GDM1 (cell line): ENCODE measurements at regions not wholly inside any gene's neighbourhood (a gene's known extent, or its start where the extent isn't known, plus 50 kb on each side); places are given as distances from the start of the nearest gene placed in this dataset.

Experiments
- DNase-seq: peaks from one replicate; lab custom pipeline; 2025; lab: John Stamatoyannopoulos, UW

DNA sequence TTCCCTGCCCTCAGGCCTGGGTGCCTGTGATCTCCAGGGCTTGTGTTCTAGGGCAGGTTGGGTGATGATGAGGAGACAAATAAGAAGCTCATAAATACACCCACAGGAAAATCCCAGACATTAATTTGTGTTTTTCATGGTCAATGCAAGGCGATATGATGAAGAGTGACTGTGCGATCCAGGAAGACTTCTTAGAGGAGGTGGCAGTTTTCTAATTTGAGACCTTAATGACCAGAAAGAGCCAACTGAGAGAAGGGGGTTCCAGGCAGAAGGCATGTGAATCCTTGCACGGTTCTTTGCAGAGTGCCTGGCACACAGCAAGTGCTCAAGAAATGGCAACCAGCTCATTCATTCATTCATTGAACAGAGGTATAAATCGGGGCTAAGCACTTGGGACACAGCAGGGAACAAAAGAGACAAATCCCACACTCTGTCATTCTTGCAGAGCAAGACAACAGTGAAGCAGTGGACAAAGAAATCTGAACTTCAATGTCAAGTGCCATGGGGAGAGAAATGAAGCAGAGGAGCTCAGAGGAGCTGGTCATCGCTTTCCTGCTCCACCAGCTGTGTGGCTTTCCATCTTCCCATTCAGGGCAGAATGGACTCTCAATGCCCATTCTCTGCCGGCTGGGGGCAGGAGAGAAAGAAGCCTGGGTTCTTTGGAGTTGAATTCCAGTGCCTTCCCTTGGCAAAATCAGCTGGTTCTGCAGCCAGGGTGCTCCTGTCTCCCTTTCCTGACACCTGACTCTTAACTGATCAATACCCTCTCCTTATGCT is 128.3 kb downstream of the AACS start:
- no peak for DNase-seq

DNA sequence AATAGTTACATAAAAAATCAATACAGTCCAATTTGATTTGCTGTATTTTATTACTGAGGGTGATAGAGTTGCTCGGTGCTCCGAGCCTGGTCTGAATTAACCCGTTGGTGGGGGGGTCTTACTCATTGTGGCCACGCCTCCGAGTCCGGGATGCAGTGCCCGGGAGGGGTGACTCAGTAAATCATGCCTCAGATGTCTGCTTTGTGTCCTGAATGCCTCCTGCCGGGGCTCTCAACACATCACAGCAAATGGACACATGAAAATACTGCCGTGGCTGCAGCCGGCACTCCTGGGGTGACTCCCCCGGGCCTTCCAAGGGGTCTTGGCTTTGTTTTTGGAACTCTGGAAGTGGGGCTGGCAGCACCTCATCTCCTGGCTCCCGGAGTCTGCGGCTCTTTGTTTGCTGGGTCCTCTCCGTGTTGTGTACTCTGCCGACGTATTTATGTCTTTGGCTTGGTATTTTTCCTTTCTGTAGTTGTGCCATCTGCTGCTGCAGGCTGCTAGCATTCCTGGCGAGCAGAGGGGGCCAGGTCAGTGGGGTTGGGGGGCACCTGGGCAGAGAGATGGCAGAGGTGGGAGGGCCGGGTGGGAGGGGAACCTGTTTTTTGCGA is 129.0 kb downstream of the AACS start:
- no peak for DNase-seq

DNA sequence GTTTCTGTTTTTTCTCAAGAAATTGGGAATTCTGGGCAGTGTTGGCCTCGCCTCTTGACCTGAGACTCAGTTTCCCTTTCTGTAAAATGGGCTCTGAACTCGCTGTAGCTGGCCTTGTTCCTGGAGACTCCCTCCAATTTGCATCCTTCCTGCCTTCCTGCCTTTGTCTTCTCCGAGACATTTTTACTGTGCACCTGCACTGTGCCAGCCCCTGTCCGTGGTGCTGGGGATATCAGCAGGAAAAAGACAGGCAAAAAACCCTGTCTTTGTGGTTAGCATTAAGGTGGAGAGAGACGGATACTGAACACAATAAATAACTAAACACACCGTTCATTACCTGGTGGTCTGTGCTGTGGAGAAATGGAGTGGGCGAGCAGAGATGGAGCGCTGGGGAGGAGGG is 129.8 kb downstream of the AACS start:
- DNase-seq: no peak

DNA sequence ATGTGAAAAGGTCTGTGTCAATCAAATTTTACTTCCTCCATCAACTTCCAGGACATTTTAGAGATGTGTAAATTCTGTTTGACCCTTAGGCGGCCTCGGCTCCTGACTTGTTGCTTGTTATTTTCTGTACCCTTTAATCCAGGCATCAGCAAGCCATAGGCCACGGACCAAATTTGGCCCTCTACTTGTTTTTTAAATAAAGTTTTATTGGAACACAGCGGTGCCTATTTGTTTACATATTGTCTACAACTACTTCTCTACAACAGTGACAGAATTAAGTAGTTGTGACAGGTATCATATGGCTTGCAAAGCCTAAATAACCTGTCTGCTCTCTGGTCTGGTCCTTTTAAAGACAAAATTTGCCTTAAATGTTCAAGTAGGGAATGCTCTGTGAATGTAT is 132.1 kb downstream of the AACS start:
- DNase-seq: no peak

DNA sequence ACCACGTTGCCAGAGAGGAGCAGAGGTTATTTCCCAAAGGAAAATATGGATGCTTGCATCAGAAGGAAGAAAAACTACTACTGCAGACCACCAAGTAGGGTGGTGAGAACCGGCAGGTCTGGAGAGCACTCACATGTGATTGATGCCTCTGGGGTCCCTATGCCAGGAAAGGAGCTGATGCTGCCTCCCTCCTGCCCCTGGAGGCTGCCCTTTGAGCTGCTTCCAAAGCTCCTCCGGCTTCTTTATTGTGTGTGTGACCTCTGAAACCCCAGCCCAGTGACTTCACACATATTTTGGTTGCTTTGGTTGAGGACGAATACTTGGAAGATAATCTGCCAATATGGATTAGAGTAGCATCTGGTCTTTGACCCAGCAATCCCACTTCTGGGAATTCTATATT is 133.4 kb downstream of the AACS start:
- DNase-seq: no peak

DNA sequence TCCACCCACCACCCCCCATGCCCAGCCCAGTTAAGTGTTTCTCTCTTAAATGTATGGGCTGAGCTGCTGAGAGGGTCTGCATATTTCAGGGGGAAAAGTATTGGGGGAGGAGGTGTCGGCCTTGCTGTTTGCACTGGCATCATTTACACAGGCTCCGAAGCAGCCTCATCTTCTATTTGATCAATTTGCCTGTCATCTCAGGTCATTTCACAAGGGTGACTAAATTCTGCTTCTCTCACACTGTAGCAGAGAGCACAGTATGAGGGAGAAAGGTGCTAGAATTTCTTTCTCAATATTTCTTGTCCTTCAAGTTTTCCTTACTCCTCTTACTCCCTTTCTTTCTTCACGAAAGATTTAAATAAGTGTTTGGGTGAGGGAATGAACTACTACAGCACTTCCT is 135.9 kb downstream of the AACS start:
- no peak for DNase-seq

DNA sequence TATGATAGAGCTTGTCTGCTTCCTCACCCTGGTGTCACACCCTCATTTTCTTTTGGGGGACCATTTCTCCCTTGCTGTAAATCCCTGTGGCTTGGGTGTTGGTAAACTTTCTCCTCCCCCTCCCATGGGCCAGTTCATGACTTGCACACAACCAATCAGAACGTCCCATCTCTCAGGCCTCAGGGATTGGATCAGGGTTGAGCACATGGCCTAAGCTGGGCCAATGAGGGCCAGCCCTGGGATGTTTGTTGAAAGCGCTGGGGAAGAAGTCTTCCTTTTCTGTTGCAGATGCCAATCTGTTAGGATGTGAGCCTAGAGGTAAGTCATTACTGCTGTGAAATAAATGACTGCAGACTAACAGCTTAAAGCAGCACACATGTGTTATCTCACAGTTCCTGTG is 136.7 kb downstream of the AACS start:
- no peak for DNase-seq

DNA sequence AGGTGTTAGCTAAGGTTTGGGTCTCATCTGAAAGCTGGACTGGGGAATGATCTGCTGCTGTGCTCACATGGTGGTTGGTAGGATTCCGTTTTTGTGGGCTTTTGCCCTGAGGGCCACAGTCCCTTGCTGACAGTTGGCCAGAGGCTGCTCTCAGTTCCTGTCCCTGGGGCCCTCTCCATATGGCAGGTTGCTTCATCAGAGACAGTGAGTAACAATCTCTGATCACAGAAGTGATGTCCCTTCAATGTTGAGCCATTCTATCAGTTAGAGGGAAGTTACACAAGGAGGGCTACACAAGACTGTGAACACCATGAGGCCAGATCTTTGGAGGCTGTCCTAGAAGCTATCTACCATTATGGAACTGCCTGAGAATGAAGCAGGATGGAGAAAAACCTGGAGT is 137.2 kb downstream of the AACS start:
- DNase-seq: no peak

DNA sequence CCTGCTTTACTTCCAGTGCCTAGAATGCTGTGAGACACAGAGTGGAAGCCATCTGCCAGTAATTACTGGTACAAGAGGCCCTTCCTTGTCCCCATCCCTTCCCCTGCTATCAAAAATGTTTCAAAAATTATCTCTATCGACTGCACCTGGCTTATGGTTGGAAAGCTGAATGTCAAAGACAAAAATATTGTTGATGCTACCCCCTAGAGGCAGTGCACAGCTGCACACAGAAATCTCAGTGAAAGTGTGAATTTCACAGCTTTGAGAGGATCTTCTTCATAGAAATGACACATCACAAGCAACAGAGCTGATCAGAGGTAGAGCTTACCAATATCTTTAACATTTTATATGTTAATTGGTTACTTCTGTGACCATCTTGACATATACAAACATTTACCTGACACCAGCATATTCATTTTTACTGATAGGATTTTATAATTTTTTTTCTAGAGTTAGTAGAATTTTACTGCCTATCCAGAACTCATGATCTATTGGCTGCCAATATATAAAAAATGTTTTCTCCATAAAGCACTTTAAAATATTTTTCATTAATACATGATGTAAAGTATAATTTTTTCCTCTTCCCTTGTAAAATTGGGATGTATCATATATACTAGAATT is 138.0 kb downstream of the AACS start:
- DNase-seq: no peak

DNA sequence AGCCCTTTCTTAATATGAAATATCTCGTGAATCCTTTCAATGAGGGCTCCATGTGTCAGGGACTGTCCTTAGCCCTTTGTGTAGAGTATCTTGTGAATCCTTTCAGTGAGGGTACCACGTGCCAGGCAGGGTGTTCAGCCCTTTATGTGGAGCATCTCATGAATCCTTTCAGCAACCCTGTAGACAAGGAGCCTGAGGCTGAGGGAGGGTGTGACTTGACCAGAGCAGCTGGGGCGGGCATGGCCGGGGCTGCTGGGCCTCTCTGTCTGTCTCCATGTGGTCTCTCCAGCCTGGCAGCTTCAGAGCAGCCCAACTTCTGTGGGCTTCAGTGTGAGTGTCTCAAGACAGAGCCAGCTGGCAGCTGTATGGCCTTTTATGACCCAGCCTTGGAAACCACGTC is 140.2 kb downstream of the AACS start:
- DNase-seq: no peak

DNA sequence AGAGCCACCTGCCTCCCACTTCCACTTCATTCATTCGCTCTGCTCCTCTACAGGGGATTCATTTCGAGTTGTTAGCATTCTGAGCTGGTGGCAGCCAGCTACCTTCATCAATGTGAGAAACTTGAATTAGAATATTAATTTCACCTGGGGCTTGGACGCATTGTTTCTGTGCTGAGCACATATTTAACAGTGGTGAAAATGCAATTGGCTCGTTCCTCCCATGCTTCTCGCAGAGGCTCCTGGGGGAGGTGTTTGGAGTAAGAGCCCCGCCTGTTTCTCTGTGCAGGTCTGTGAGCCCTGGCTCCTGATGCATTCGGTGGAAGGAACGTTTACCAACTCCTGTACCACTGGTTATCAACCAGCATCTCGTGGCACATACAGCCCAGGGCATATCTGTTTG is 141.5 kb downstream of the AACS start:
- DNase-seq: no peak

DNA sequence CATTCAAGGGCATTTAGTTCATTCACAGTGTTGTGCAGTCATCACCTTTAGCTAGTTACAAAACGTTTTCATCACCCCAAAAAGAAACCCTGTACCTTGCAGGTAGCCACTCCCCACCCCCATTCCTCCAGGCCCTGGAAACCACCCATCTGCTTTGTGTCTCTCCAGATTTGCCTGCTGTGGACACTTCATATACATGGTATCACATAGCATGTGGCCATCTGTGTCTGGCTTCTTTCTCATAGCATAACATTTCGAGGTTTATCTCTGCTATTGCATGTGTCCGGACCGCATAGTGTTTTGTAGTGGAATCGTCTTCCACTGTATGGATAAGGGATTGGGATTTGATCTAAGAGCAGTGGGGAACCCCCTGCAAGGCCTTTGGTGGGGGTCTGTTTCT is 143.1 kb downstream of the AACS start:
- no peak for DNase-seq

DNA sequence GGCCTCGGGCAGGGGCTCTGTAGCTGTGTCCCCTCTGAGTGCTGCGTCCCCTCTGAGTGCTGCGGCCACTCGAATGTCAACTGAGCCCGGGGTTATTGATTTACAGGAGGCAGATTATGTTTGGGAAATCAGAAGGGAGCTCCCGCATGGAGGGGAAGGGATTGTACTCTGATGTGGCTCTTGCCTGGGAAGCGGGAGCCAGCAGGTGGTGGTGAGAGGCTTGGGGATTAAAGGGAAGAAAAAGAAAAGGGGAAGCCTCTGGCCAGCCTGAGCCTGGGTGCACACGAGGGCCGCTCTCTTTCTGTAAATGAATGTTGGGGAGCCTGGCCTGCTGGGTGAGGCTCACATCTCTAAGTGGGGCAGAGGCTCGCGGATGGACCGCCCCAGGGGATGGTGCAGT is 143.7 kb downstream of the AACS start:
- no peak for DNase-seq

DNA sequence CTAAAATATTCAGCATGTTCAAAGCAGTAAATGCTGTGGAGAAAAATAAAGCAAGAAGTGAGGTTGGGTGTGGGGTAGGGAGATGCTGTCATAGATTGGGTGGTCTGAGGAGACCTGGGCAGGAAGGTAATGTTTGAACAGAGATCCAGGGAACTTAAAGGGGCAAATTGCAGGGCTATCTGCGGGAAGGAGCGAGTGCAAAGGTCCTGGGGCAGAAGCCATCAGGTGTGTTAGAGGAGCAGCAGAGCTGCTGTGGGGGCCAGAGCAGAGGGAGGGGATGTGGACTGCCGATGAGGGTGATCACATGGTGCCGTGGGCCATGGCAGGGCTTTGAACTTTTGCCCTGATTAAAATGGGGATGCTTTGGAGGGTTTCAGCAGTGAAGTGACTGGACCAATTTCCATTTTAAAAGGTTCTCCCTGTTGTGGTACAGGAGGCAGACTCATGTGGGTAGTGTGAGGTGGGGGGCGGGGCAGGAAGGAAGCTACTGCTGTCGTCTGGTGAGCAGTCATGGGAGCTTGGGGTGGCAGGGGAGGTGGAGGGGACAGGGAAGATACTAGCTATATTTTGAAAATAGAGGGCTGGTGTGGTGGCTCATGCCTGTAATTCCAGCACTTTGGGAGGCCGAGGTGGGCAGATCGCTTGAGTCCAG is 145.0 kb downstream of the AACS start:
- no peak for DNase-seq

DNA sequence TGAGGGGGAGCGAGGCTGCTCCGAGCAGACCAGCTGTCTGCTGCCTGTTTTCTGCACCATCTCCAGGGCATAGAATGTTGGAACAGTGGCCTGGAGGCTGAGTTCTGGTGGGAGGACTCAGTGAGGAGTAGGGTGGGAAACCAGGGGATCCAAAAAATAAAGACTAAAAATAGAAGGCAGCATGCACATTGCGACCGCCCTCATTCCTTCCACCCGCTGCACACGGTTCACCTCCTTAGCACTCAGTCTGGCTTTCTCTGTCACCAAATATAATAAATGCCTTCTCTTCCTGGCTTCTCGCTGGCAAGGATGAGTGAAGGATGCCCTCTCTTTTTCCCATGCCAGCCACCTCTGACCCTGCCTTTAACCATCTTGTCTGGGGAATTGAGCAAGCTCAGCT is 146.2 kb downstream of the AACS start:
- no peak for DNase-seq

DNA sequence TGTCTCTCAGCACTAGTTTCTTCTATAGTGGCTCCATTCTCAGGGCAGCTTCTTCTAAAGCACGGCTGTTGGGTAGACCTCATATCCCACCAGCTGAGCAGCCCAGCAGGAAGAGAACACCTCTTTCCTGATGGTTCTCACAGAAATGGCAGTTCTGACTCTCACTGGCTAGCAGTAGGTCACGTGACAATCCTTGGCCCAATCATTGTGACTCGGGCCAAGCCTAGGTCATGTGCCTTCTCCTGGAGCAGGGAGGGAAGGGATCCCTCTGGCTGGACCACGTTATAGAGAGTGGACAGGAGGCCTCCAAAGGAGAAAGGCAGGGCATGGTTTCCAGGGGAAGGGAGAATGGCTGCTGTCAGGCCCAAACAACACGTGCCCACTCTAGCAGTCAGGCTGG is 149.1 kb downstream of the AACS start:
- DNase-seq: no peak

DNA sequence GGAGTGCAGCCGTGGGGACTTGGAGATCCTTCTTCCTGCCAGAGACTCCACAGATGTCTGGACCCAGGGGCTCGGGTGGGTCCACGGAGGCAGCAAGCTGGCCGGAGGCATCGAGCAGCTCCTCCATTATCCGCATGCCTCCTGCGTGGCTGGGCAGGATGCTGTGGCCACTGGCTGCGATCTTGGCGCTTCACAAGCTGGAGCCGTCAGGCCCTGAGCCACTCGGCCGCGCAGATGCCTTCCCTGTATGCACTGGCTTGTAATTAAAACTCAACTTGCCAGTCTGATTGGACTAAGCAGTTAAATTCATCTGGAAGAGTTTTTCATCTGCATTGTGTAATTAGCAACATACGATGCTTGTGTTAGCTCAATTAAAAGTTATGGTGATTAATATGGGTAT is 151.5 kb downstream of the AACS start:
- no peak for DNase-seq

DNA sequence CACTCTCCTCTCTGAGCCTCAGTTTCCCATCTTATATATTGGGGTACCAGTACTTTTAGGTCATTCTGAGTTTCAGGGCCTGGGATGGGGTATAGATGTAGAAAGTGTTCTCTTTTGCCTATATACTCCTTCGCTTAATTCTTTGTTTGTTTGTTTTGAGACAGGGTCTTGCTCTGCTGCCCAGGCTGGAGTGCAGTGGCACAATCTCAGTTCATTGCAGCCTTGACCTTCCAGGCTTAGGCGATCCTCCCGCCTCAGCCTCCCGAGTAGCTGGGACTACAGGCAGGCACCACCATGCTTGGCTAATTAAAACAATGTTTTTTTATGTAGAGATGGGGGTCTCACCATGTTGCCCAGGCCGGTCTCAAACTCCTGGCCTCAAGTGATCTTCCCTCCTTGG is 152.1 kb downstream of the AACS start:
- no peak for DNase-seq

DNA sequence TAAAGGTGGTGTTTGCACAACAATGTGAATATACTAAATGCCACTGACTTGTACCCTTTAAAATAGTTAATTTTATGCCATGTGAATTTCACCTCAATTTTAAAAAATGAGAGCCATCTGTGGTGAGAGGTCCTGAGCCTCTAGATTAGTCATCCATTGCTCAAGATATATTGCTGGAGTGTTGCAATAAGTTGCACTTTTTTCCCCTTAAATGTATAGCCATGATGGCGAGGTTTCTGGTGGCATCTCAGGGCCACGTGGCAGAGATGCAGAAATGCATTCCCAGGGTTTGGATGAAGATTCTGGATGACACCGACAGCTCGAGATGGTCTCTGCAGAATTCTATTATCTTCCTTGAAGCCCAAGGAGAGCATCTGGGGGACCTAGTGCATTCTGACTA is 153.7 kb downstream of the AACS start:
- DNase-seq: no peak

DNA sequence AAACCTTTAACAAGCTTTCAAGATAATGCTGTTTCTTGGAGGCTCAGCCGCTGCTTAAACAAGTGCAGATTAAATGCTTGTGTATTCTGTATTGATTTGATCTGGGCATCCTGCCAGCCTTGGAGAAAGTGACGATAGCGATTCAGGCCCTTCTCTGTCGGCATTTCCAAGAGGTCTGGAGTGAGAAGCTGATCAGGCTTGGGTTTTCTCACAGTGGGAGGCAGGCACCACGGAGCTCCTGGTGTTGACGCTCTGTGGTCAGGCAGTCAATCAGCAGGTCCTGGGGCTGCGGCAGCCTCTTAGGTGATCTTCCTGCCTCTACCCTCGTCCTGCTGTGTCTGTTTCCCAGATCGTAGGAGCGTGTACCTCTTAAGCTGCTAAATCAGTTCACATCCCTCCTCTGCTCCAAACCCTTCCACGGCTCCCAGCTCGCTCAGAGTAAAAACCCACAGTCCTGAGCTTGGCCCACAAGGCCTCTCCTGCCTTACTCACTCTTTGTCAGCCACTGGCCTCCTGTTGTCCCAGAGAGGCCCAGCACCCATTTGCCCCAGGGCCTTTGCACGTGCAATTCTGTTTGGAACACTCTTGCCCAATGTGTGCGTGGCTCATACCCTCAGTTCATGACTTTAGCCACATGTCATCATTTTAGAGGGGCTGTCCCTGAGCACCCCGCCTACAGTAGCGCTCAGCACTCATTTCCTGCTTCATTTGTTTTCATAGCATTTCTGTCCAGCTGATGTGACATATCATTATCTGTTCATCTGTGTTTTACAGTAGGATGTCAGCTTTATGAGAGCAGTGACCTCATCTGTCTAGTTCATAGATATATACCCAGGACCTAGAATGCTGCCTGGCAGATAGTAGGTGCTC is 155.4 kb downstream of the AACS start:
- no peak for DNase-seq

DNA sequence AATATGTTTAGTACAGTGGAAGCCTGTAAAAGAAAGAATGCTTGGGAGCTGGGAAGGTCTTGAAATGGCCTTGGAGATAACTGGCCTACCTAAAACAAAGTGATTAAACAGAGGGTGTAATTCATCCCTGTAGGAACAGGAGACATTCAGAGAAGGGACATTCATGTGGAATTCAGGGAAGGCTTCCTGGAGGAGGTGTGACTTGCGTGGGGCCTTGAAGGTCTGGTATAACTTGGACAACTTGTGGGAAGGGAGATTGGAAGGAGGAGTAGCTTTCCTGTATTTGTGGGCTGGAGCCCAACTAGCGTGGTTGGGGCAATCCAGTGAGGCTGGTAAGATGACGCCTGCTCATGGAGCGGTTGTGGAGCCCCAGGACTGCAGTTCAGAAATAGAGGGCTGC is 156.4 kb downstream of the AACS start:
- DNase-seq: no peak

DNA sequence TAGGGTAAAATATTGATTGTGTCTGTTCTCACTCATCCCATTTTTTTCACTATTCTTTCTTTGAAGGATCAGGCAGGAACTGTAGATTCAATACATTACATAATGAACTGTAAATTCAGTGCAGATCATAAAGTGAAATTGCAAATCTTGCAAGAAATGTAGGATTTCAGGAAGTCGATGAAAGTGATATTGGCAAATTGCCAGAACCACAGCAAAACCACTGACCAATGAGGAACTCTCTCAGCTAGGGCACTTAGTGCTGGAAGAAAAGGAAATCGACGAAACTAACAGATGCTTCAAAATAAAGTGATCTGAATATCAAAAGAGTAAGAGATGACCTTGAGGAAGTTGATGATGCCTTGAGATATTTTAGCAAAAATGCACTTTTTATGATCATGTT is 157.6 kb downstream of the AACS start:
- no peak for DNase-seq
